ENCODE measurements at regions not wholly inside any gene's neighbourhood (a gene's known extent, or its start where the extent isn't known, plus 50 kb on each side); places are given as distances from the start of the nearest gene placed in this dataset.

DNA sequence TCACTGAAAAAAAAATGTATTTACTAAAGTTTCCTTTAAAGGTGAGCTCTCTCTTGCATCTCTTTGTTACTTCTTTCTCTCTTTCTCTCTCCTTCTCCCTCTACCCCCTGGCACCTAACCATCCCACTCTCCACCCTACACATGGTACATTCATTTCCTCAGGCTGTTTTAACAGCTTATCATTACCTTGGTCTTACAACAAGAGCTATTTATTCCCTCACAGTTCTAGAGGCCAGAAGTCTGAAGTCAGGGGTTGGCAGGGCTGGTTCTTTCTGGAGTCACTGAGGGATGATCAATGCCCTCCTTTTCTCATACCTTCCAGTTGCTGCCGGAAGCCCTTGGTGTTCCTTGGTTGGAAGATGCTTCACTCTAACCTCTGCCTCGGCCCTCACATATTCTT lies 91.1 kb upstream of the DSCAM start:
- Mint-ChIP-seq H3K36me3 (no peaks in the 10 kb centered on the region), H3K9me3 (no peaks in the 10 kb centered on the region), H3K4me3 (no peak overlapping the region), H3K27me3 (no peaks in the 10 kb centered on the region), H3K27ac (no peak overlapping the region), H3K4me1 (ENCODE audit: low read depth) (no peaks in the 10 kb centered on the region)
- no peak for DNase-seq
- intact Hi-C loops (cut with micrococcal nuclease), result no loop called here
- ChIA-PET CTCF (no interaction called here), POLR2A (no interaction called here)

DNA sequence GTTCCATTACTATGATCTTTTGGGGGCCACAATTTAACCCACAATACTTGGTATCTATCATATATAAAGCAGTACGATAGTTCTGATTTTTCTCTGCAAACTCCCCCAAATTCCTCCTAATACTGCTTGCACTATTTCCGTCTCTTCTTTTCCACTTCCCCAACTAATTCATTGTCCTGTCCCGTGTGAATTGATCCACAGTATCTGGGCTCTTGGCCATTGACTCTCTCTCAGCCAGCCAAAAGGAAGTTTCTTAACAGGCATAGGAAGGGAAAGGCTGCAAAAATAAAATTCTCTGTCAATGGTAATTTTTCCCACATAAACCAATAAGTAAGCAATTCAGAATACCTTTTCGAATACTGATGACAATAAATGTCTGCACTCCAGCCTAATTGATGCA lies 91.7 kb upstream of the DSCAM start:
- Mint-ChIP-seq H3K4me1 (ENCODE audit: low read depth) (no peaks in the 10 kb centered on the region), H3K4me3 (no peak overlapping the region), H3K27ac (no peak overlapping the region), H3K36me3 (no peaks in the 10 kb centered on the region), H3K27me3 (no peaks in the 10 kb centered on the region), H3K9me3 (no peaks in the 10 kb centered on the region)
- CTCF ChIA-PET, result no interaction called here
- POLR2A ChIA-PET, result no interaction called here
- DNase-seq, result no peak
- intact Hi-C loops (cut with micrococcal nuclease), result no loop called here

DNA sequence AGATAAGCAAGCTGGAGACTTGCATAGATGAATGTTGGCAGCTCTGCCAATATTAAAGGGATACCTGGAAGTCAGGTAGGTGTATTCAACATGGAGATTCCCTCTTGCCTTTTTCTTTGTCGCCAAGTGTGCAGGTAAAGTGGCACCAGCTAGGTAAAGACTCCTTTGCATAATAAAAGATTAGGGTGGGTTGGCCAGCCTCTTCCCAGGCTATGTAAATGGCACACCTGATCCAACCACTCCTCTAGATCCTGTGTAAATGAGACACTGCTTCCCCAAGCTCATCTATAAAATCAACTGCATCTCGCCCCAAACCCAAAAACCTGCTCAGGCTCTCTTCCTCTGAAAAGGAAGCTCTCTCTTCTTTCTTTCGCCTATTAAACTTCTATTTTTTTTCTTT lies 100.8 kb upstream of the DSCAM start:
- Mint-ChIP-seq H3K36me3 (no peaks in the 10 kb centered on the region), H3K9me3 (peaks cover 16% of the 10 kb centered on the region), H3K4me3 (no peak overlapping the region), H3K27me3 (no peaks in the 10 kb centered on the region), H3K4me1 (ENCODE audit: low read depth) (no peaks in the 10 kb centered on the region), H3K27ac (no peak overlapping the region)
- intact Hi-C loops (cut with micrococcal nuclease), result no loop called here
- CTCF ChIA-PET, result no interaction called here
- no peak for DNase-seq
- POLR2A ChIA-PET, result no interaction called here

DNA sequence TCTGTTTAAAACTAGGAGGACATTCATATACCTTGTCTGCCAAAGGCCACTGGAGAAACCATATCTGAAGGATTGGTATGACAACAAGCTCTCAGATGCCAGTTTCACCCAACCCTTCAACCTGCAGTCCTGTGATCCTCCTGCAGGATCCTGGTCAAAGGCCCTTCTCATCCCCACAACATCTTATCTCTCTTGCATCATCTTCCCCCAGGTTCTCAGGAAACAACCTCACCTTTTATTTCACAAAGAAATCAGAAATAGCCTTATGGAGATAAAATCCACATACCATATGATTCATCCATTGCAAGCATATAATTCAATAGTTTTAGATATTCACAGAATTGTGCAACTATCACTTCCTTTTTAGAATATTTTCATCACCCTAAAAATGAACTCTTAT lies 104.0 kb upstream of the DSCAM start:
- no peak for DNase-seq
- no peaks in the 10 kb centered on the region for H3K4me1 Mint-ChIP-seq (ENCODE audit: low read depth)
- POLR2A ChIA-PET, result no interaction called here
- H3K36me3 Mint-ChIP-seq, result no peaks in the 10 kb centered on the region
- no peaks in the 10 kb centered on the region for H3K27me3 Mint-ChIP-seq
- CTCF ChIA-PET, result no interaction called here
- no peak overlapping the region for H3K27ac Mint-ChIP-seq
- intact Hi-C loops (cut with micrococcal nuclease), result no loop called here
- peaks cover 3% of the 10 kb centered on the region for H3K9me3 Mint-ChIP-seq
- H3K4me3 Mint-ChIP-seq, result no peak overlapping the region

DNA sequence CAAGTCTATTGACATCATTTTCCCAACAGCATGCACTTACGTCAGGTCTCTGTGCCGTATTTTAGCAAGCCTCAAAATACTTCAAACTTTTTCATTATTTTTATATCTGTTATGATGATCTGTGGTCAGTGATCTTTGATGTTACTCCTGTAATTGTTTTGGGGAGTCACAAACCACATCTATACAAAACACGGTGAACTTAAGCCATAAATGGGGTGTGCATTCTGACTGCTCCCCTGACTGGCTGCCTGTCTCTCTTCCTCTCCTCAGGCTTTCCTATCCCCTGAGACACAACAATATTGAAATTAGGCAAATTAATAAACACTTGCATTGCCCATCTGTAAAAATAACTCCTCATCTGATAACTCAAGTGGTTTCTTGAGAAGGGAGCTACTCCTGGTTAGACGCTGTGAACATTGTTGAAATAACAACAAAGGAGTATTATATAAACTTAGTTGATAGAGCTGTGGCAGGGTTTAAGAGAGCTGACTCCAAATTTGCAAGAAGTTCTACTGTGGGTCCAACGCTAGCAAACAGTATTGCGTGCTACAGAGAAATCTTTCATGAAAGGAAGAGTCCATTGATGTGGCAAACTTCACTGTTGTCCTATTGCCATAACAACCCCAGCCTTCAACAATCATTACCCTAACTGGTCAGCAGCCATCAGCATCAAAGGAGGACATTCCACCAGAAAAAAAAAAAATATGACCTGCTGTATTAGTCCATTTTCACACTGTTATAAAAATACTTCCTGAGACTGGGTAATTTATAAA lies 105.8 kb upstream of the DSCAM start:
- intact Hi-C loops (cut with micrococcal nuclease), result no loop called here
- Mint-ChIP-seq H3K9me3 (peaks cover 3% of the 10 kb centered on the region), H3K4me3 (no peak overlapping the region), H3K27me3 (no peaks in the 10 kb centered on the region), H3K36me3 (no peaks in the 10 kb centered on the region), H3K27ac (no peak overlapping the region), H3K4me1 (ENCODE audit: low read depth) (no peaks in the 10 kb centered on the region)
- ChIA-PET POLR2A (no interaction called here), CTCF (no interaction called here)
- no peak for DNase-seq

DNA sequence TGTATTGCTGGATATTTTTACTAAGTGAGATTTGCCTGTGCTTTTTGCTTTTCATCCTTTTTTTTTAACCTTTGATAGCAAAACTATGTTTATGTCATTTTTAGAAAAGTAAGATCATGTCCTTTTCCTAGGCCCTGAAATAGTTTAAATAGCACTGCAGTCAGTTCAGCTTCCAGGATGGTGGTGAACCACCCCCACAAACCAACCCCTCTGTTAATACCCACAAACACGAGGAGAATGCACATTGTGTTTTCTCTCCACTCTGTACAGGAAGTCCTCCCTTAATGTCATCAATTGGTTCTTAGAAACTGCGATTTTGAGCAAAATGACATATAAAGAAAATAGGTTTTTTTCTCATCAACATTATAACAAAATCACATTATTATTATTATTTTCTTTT lies 117.7 kb upstream of the DSCAM start:
- Mint-ChIP-seq H3K36me3 (no peaks in the 10 kb centered on the region), H3K27me3 (peaks cover 8% of the 10 kb centered on the region), H3K4me3 (no peak overlapping the region), H3K4me1 (ENCODE audit: low read depth) (no peaks in the 10 kb centered on the region), H3K9me3 (peaks cover 5% of the 10 kb centered on the region), H3K27ac (no peak overlapping the region)
- ChIA-PET CTCF (no interaction called here), POLR2A (no interaction called here)
- intact Hi-C loops (cut with micrococcal nuclease), result no loop called here
- DNase-seq, result no peak

DNA sequence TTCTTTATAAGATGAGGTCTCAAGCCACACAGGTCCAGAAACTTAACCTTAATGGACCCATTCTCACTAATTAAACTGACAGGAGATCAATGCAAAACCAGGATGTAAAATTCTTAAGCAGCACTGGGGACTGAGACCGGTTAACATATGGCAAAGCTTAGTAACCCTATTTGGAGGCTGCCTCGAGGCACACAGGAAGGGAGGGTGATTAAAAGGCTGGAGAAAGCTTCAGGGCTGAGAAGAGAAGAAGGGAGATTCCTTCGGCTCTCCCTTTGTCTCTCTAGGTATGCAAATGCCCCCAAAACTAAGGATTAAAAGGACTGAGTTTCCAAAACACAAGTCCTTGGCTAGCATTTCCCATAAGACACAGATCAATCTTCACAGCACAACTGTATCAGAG lies 120.8 kb upstream of the DSCAM start:
- H3K4me1 Mint-ChIP-seq (ENCODE audit: low read depth), result no peaks in the 10 kb centered on the region
- H3K27ac Mint-ChIP-seq, result no peak overlapping the region
- H3K4me3 Mint-ChIP-seq, result no peak overlapping the region
- ChIA-PET POLR2A (no interaction called here), CTCF (no interaction called here)
- DNase-seq, result no peak
- H3K36me3 Mint-ChIP-seq, result no peaks in the 10 kb centered on the region
- peaks cover 8% of the 10 kb centered on the region for H3K27me3 Mint-ChIP-seq
- H3K9me3 Mint-ChIP-seq, result no peaks in the 10 kb centered on the region
- intact Hi-C loops (cut with micrococcal nuclease), result no loop called here

DNA sequence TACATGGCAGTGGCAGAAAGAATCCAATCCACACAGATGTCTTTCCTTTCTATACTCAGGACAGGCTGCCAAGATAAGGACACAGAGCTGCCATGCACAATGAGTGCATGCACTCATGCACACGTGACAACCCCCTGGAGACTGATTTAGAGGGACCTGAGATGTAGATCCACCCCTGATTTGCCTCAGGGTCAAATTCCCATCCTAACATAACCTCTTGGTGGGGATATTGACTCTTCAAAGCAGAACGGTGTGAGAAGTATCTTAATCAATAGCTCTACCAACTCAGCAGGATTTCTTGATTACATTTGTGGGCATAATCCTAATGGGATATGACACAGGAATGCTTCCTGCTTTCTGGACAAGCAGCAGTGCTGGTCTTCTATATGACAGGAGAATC lies 125.2 kb upstream of the DSCAM start:
- ChIA-PET CTCF (no interaction called here), POLR2A (no interaction called here)

DNA sequence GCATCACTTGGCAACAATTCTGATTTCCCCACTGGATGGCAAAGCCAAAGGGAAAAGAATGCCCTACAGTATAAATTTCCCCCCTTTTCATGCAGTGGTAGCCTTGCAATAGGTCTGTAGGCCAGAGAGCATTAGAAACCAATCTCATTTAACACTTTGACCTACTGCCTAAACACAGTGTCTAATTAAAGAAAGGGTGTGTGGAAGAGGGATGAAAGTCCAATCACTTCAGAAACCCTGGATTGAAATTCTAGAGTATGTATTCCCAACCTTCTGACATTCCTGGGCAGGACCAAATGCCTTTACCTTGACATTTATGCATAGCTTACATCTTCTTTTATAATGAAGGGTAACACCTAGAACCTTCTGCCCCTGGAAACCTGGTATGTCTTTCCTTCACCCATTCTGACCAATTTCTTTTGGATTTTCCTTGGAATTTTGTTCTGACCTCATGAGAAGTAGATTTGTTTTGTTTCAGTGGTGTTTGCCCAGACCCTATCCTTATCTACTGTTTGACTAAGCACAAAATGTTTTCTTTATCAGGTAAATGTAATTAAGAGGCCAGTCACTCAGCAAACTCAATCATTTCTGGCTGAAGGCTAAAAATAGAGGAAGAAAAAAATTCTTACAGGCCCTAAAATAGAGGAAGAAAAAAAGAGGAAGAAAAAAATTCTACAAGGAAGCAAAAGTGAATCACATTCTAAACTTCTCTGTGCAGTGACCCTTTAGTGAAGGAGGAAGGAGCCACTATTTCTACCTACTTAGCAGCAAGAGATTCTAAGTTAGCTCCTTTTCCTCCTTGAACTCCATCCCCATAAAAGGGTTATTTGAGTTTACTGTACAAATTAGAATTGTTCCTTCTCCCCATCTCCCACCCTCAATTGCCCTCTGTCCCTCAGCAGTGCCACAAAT lies 129.5 kb upstream of the DSCAM start:
- ChIA-PET POLR2A (no interaction called here), CTCF (no interaction called here)
- Mint-ChIP-seq H3K27me3 (peaks cover 4% of the 10 kb centered on the region), H3K27ac (no peak overlapping the region), H3K9me3 (peaks cover 11% of the 10 kb centered on the region), H3K4me1 (ENCODE audit: low read depth) (no peaks in the 10 kb centered on the region), H3K36me3 (no peaks in the 10 kb centered on the region), H3K4me3 (no peak overlapping the region)
- DNase-seq, result no peak
- intact Hi-C loops (cut with micrococcal nuclease), result no loop called here

More for the DNA sequence above, 125.2 kb upstream of the DSCAM start:
- Mint-ChIP-seq H3K4me3 (no peak overlapping the region), H3K36me3 (no peaks in the 10 kb centered on the region), H3K4me1 (ENCODE audit: low read depth) (no peaks in the 10 kb centered on the region), H3K27ac (no peak overlapping the region), H3K9me3 (peaks cover 7% of the 10 kb centered on the region), H3K27me3 (peaks cover 6% of the 10 kb centered on the region)
- intact Hi-C loops (cut with micrococcal nuclease), result no loop called here
- no peak for DNase-seq

DNA sequence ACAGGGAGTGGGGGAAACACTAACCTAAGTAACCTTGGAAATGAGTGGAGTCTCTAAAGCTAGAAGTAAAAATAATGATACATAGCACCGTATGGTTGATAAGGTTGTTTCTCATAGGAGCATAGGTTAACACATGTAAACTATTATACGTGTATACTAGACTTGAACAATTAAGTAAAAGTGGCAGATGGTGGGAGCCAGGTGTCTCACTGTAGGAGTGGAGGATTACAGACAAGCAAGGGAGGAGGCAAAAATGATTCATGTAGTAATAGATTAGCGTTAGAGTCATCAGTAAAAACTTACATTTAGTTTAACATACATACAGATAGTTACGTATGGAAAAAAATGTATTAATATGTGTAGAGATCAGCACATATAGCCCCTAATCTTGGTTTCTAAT lies 138.4 kb upstream of the DSCAM start:
- H3K9me3 Mint-ChIP-seq, result peaks cover 7% of the 10 kb centered on the region
- no peak for DNase-seq
- intact Hi-C loops (cut with micrococcal nuclease), result no loop called here
- CTCF ChIA-PET, result no interaction called here
- H3K4me1 Mint-ChIP-seq (ENCODE audit: low read depth), result no peaks in the 10 kb centered on the region
- POLR2A ChIA-PET, result no interaction called here
- H3K4me3 Mint-ChIP-seq, result no peak overlapping the region
- peaks cover 2% of the 10 kb centered on the region for H3K27me3 Mint-ChIP-seq
- H3K36me3 Mint-ChIP-seq, result no peaks in the 10 kb centered on the region
- no peak overlapping the region for H3K27ac Mint-ChIP-seq

DNA sequence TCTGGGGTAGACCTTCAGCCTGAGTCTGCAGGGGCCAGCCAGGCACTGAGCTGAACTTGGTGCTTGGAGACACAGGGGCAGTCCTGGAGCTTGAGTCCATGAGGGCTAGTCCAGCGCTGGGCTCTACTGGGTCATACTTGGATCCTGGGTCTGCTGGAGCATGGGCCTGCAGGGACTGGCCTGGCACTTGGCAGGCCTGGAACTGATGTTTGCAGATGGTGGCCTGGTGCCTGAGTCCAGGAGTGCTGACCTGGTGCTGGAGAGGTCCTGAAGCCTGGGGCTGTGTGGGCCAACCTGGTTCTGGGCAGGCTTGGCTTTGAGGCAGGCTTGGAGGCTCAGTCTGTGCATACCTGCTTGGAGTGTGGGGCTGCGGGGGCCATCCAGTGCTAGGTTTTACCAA lies 143.4 kb upstream of the DSCAM start:
- POLR2A ChIA-PET, result no interaction called here
- H3K4me3 Mint-ChIP-seq, result no peak overlapping the region
- intact Hi-C loops (cut with micrococcal nuclease), result no loop called here

DNA sequence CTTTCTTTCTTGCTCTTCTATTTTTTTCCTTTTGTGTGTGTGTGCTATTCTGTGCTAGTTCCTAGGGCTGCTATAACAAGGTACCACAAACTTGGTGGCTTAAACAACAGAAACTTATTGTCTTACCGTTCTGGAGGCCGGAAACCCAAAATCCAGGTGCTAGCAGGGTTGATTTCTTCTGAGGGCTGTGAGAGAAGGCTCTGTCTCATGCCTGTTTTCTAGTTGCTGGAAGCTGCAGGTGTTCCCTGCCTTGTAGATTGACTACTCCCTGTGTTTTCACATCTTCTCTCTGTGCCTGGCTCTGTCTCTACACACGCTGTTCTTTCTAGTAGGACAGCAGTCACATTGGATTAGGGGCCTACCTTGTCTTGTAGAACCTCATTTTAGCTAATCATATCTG lies 150.9 kb upstream of the DSCAM start:
- Mint-ChIP-seq H3K4me1 (ENCODE audit: low read depth) (no peaks in the 10 kb centered on the region), H3K27ac (no peak overlapping the region), H3K27me3 (no peaks in the 10 kb centered on the region), H3K4me3 (no peak overlapping the region), H3K9me3 (peaks cover 13% of the 10 kb centered on the region), H3K36me3 (peaks cover 3% of the 10 kb centered on the region)
- ChIA-PET CTCF (no interaction called here), POLR2A (no interaction called here)
- DNase-seq, result no peak
- intact Hi-C loops (cut with micrococcal nuclease), result no loop called here

More for the DNA sequence above, 143.4 kb upstream of the DSCAM start:
- no peaks in the 10 kb centered on the region for H3K9me3 Mint-ChIP-seq
- no peaks in the 10 kb centered on the region for H3K36me3 Mint-ChIP-seq
- no peaks in the 10 kb centered on the region for H3K4me1 Mint-ChIP-seq (ENCODE audit: low read depth)
- CTCF ChIA-PET, result no interaction called here
- H3K27me3 Mint-ChIP-seq, result no peaks in the 10 kb centered on the region
- DNase-seq, result no peak
- H3K27ac Mint-ChIP-seq, result no peak overlapping the region

DNA sequence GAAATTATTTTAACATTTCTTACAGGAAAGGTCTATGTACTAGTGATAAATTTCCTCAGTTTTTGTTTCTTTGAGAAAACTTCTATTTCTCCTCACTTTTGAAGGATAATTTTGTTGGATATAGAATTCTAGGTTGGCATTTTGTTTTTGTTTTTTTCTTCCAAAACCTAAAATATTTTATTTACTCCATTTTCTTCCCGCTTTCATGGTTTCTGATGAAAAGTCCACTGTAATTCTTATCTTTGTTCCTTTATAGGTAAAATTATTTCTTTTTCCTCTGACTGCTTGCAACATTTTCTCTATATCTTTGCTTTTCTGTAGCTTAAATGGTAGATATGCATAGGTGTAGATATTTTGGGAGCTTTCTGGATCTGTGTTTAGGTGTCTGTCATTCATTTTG lies 153.9 kb upstream of the DSCAM start:
- intact Hi-C loops (cut with micrococcal nuclease), result no loop called here
- peaks cover 3% of the 10 kb centered on the region for H3K36me3 Mint-ChIP-seq
- H3K4me1 Mint-ChIP-seq (ENCODE audit: low read depth), result no peaks in the 10 kb centered on the region
- POLR2A ChIA-PET, result no interaction called here
- DNase-seq, result no peak
- no peak overlapping the region for H3K27ac Mint-ChIP-seq
- CTCF ChIA-PET, result no interaction called here
- peaks cover 13% of the 10 kb centered on the region for H3K9me3 Mint-ChIP-seq
- peaks cover 1% of the 10 kb centered on the region for H3K27me3 Mint-ChIP-seq
- H3K4me3 Mint-ChIP-seq, result no peak overlapping the region

All from activated CD4-positive, alpha-beta memory T cell treated with anti-CD3 and anti-CD28 coated beads for 36 hours (primary cell).